SU-DHL-6 (cell line): ENCODE measurements at regions not wholly inside any gene's neighbourhood (a gene's known extent, or its start where the extent isn't known, plus 50 kb on each side); places are given as distances from the start of the nearest gene placed in this dataset.

Source experiments
- CTCF ChIP-seq: fragments of 200-600 bp; sonication (generic); IDR thresholded peaks from one replicate; pipeline ENCODE4 v1.5.1; 2017; ENCODE audit warnings: antibody characterized with exemption, mild to moderate bottlenecking, low read length, moderate library complexity; ENCODE audit not compliant: insufficient read depth, poor library complexity, severe bottlenecking
- EZH2phosphoT487 ChIP-seq: fragments of 200-600 bp; sonication (generic), shearing (Covaris generic); conservative IDR thresholded peaks from 2 replicates; pipeline ENCODE4 v1.6.1; 2018; ENCODE audit warnings: mild to moderate bottlenecking, antibody characterized with exemption, low read length, moderate library complexity, mixed read lengths

GRCh38 chr20:52915564-52915963 lies 56.6 kb upstream of the TSHZ2 start:
- TF ChIP-seq CTCF (no peak), EZH2phosphoT487 (no peak)
